Gastroesophageal sphincter (tissue), 3 donors: ENCODE measurements at regions not wholly inside any gene's neighbourhood (a gene's known extent, or its start where the extent isn't known, plus 50 kb on each side); places are given as distances from the start of the nearest gene placed in this dataset.

ENCODE experiments used
- POLR2AphosphoS5 ChIP-seq: sonication (generic); formaldehyde crosslinking; IDR thresholded peaks from one replicate; pipeline ENCODE4 v1.6.1; 2017; ENCODE audit warnings: antibody characterized with exemption
- TF ChIP-seq, protein P1 (sequence below), 4 experiments: fragments of 200-600 bp in 2 of 4; fragments of 450-650 bp in 2 of 4; sonication (generic) in 1 of 4; IDR thresholded peaks; one replicate each; pipeline ENCODE4 v1.5.1; 2017 to 2019; ENCODE audit warnings: antibody characterized with exemption in 4 of 4, mild to moderate bottlenecking in 2 of 4, moderate library complexity in 2 of 4

DNA sequence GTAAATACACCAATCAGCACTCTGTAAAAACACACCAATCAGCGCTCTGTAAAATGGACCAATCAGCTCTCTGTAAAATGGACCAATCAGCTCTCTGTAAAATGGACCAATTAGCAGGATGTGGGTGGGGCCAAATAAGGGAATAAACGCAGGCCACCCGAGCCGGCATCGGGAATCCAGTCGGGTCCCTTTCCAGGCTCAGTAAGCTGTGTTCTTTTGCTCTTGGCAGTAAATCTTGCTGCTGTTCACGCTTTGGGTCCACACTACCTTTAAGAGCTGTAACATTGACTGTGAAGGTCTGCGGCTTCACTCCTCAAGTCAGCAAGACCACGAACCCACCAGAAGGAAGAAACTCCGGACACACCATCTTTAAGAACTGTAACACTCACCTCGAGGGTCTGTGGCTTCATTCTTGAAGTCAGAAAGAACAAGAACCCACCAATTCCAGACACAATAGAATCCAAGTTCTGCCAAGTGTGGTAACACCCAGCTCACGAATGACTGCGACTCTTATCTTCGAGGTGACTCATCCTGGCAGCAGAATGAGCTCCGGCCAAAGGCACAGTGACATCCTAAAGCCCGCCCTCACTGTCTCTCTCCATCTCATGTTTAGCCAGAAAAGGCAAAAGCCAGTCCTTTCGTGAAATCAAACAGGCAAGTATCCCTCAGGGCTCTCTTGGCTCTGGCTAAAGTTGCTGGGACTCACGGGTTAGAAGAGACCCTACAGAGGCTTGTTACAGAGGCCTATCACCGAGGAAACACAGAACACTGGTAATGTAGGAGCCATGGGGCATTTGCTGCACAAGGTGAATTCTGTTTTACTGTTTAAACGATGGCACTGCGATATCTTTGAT, 155.2 kb downstream of the FAM43A start:
- TF ChIP-seq, protein P1, sequence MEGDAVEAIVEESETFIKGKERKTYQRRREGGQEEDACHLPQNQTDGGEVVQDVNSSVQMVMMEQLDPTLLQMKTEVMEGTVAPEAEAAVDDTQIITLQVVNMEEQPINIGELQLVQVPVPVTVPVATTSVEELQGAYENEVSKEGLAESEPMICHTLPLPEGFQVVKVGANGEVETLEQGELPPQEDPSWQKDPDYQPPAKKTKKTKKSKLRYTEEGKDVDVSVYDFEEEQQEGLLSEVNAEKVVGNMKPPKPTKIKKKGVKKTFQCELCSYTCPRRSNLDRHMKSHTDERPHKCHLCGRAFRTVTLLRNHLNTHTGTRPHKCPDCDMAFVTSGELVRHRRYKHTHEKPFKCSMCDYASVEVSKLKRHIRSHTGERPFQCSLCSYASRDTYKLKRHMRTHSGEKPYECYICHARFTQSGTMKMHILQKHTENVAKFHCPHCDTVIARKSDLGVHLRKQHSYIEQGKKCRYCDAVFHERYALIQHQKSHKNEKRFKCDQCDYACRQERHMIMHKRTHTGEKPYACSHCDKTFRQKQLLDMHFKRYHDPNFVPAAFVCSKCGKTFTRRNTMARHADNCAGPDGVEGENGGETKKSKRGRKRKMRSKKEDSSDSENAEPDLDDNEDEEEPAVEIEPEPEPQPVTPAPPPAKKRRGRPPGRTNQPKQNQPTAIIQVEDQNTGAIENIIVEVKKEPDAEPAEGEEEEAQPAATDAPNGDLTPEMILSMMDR (IDR thresholded peaks at IDR 0.05): no peak
- no peak for TF ChIP-seq POLR2AphosphoS5
